ENCODE measurements at regions not wholly inside any gene's neighbourhood (a gene's known extent, or its start where the extent isn't known, plus 50 kb on each side); places are given as distances from the start of the nearest gene placed in this dataset.

DNA sequence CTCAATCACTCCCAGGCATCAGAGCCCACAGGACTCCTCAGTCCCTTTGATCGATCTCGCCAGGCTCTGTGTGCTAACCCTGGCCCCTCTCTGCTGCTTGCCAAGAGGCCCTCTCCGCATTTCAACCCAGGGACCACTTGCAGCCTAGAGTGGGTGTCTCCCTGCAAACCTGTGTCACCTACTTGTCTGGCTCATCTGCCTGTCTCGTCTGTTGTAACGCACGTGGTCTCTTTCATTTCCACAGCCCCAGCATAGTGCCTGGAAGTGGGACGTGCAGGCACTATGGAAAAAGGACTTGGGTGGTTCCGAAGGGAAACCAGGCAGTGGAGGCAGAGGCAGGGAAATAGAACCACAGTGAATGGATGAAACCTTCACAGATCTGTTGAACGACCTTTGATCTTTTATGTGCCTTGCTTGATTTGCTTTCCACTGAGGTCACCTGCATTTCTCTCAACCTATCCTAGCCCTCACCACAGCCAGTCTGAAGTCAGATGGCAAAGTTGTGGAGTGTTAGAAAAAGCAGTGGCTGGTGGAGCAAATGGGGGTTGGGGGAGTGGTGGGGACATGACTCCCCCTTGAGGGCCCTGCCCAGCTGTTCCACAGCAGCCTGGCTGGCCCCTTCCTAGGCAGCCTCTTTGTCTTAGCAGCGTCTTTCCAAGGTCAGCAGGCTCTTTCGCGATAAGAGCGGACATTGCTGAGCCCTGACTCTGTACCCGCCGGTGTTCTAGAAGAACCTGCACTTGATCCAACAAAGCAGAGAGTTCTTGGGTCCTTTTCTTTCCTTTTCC is 55.8 kb upstream of the TAGAP start:
- ChIA-PET POLR2A (interaction anchor here (1.1 kb wide), 1 partner anchor 55 kb away, joined by 4 read pairs; no protein-coding TSS in a partner anchor), CTCF (ENCODE audit: unreplicated experiment) (interaction anchor here (1.3 kb wide), 1 partner anchor 56 kb away, joined by 3 read pairs; the partner anchor contains the start of gene TAGAP)
- H3K36me3 ChIP-seq (ENCODE audit: insufficient read depth, low read length) = no peaks in the 10 kb centered on the region
- no peaks in the 10 kb centered on the region for H3K9me2 ChIP-seq (ENCODE audit: insufficient read depth, low read length)
- no peaks in the 10 kb centered on the region for H3K9me3 ChIP-seq (ENCODE audit: low read length)
- no peaks in the 10 kb centered on the region for H3K79me2 ChIP-seq (ENCODE audit: insufficient read depth, low read depth, low read length)
- no peak for DNase-seq (ENCODE audit: low spot score)
- H4K20me1 ChIP-seq (ENCODE audit: insufficient read depth, low read length) = no peaks in the 10 kb centered on the region
- BruUV-seq (replicated peaks) = no TSS peak
- intact Hi-C loops (cut with micrococcal nuclease; ENCODE audit: unreplicated experiment) = loop anchor here (5.0 kb wide), 1 partner anchor 398 kb away; no protein-coding TSS in a partner anchor
- H3K4me2 ChIP-seq (ENCODE audit: low read length) = peak overlapping the region; percentile 43; the same call in 1 of the 2 replicates
- peak overlapping the region; percentile 67 for H2AFZ ChIP-seq (ENCODE audit: low read length)
- H3K27ac ChIP-seq (ENCODE audit: low read depth, low read length, poor library complexity, severe bottlenecking) = no peak overlapping the region
- H3K4me1 ChIP-seq (ENCODE audit: insufficient read depth, low read length, poor library complexity, severe bottlenecking) = peaks cover 91% of the 10 kb centered on the region
- no peak overlapping the region for H3K4me3 ChIP-seq (ENCODE audit: low read depth, low read length, poor library complexity, severe bottlenecking)
- TF ChIP-seq EZH2phosphoT487 (IDR thresholded peaks at IDR 0.05; ENCODE audit: borderline replicate concordance, low read depth, low read length) = no peak
- TF ChIP-seq, protein P1, sequence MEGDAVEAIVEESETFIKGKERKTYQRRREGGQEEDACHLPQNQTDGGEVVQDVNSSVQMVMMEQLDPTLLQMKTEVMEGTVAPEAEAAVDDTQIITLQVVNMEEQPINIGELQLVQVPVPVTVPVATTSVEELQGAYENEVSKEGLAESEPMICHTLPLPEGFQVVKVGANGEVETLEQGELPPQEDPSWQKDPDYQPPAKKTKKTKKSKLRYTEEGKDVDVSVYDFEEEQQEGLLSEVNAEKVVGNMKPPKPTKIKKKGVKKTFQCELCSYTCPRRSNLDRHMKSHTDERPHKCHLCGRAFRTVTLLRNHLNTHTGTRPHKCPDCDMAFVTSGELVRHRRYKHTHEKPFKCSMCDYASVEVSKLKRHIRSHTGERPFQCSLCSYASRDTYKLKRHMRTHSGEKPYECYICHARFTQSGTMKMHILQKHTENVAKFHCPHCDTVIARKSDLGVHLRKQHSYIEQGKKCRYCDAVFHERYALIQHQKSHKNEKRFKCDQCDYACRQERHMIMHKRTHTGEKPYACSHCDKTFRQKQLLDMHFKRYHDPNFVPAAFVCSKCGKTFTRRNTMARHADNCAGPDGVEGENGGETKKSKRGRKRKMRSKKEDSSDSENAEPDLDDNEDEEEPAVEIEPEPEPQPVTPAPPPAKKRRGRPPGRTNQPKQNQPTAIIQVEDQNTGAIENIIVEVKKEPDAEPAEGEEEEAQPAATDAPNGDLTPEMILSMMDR (conservative IDR thresholded peaks at IDR 0.05; ENCODE audit: low read length) = peak; percentile 18; the same call in 1 of the 2 replicates

DNA sequence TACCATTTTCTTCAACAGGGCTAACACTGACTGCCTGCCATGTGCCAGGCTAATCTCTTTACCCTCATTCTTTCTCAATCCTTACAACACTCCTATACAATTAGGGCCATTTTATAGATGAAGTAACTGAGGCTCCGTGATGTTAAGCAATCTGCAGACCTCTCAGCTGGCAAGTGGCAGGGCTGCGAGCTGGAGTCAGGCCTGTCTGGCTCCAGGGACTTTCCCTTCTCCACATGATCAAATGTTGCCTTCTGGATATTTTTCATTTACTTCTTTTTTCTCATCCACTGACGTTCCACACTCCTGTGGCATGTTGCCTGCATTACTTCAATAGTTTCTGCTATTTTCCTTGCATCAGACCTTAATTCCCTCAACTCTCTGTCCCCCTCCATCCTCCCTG is 55.2 kb upstream of the TAGAP start:
- no TSS peak for BruUV-seq (replicated peaks)
- DNase-seq (ENCODE audit: low spot score) = no peak
- Histone ChIP-seq H2AFZ (ENCODE audit: low read length) (peak overlapping the region; percentile 67; the same call in 1 of the 2 replicates), H3K79me2 (ENCODE audit: insufficient read depth, low read depth, low read length) (no peaks in the 10 kb centered on the region), H3K9me2 (ENCODE audit: insufficient read depth, low read length) (no peaks in the 10 kb centered on the region), H3K9me3 (ENCODE audit: low read length) (no peaks in the 10 kb centered on the region), H3K4me1 (ENCODE audit: insufficient read depth, low read length, poor library complexity, severe bottlenecking) (peaks cover 91% of the 10 kb centered on the region), H3K27ac (ENCODE audit: low read depth, low read length, poor library complexity, severe bottlenecking) (no peak overlapping the region), H3K4me3 (ENCODE audit: low read depth, low read length, poor library complexity, severe bottlenecking) (no peak overlapping the region), H3K36me3 (ENCODE audit: insufficient read depth, low read length) (no peaks in the 10 kb centered on the region), H3K4me2 (ENCODE audit: low read length) (peak overlapping the region; percentile 43; the same call in 1 of the 2 replicates), H4K20me1 (ENCODE audit: insufficient read depth, low read length) (no peaks in the 10 kb centered on the region)
- CTCF ChIA-PET (ENCODE audit: unreplicated experiment) = interaction anchor here (1.3 kb wide), 1 partner anchor 55 kb away, joined by 3 read pairs; the partner anchor contains the start of gene TAGAP
- intact Hi-C loops (cut with micrococcal nuclease; ENCODE audit: unreplicated experiment) = loop anchor here (5.0 kb wide), 1 partner anchor 398 kb away; no protein-coding TSS in a partner anchor
- TF ChIP-seq, protein P1 (conservative IDR thresholded peaks at IDR 0.05; ENCODE audit: low read length) = no peak
- no peak for TF ChIP-seq EZH2phosphoT487 (IDR thresholded peaks at IDR 0.05; ENCODE audit: borderline replicate concordance, low read depth, low read length)
- POLR2A ChIA-PET = interaction anchor here (0.7 to 0.9 kb wide), 2 partner anchors 50 to 55 kb away, joined by 3 to 5 read pairs; partner anchors contain the start of gene TAGAP
